Ovary (tissue), 7 donors: ENCODE measurements at regions not wholly inside any gene's neighbourhood (a gene's known extent, or its start where the extent isn't known, plus 50 kb on each side); places are given as distances from the start of the nearest gene placed in this dataset.

Experiments
- DNase-seq, 5 donors: peaks; one replicate each; pipeline ENCODE4 v3.0.0-alpha.2; 2019 to 2020
- H3K27ac ChIP-seq, 2 donors: fragments of 200-600 bp; one replicate each; pipeline versions ENCODE4 v1.5.1 to v1.8.0; 2019 to 2022
- H3K27me3 ChIP-seq: fragments of 200-600 bp; one replicate; pipeline ENCODE4 v1.8.0; 2022
- H3K36me3 ChIP-seq: fragments of 200-600 bp; sonication (generic); one replicate; pipeline ENCODE4 v1.5.1; 2019
- H3K4me1 ChIP-seq: one replicate; pipeline ENCODE4 v1.8.1; 2013; ENCODE audit warnings: mild to moderate bottlenecking, moderate library complexity; ENCODE audit not compliant: insufficient read depth
- H3K4me3 ChIP-seq: fragments of 200-600 bp; sonication (generic); one replicate; pipeline ENCODE4 v1.5.1; 2017
- H3K9me3 ChIP-seq, 2 donors: fragments of 200-600 bp in 1 of 2; sonication (generic) in 1 of 2; one replicate each; pipeline versions ENCODE4 v1.5.1 to v1.8.1; 2013 to 2019; ENCODE audit warnings: mild to moderate bottlenecking in 1 of 2, moderate library complexity in 1 of 2
- CTCF ChIP-seq, 3 donors: fragments of 450-650 bp in 2 of 3; fragments of 200-600 bp in 1 of 3; IDR thresholded peaks; one replicate each; pipeline versions ENCODE4 v1.5.1 to v1.8.0; 2016 to 2022; ENCODE audit warnings: antibody characterized with exemption in 3 of 3, mild to moderate bottlenecking in 1 of 3
- EP300 ChIP-seq: sonication (generic); formaldehyde crosslinking; IDR thresholded peaks from one replicate; pipeline ENCODE4 v1.6.1; 2017; ENCODE audit warnings: antibody characterized with exemption
- POLR2A ChIP-seq: fragments of 450-650 bp; IDR thresholded peaks from one replicate; pipeline ENCODE4 v1.6.1; 2017; ENCODE audit warnings: antibody characterized with exemption, mild to moderate bottlenecking, moderate library complexity
- WGBS, 3 donors: extraction: QIAGEN DNeasy Blood & Tissue Kit in 1 of 3; methylation state at CpG; one replicate each; pipeline versions ENCODE4 v1.1.5 to v1.1.7; 2013 to 2017; 5-methylcytosine and 5-hydroxymethylcytosine counted together
- intact Hi-C, 4 donors: fragments of 100-400 bp; cut with DNase I; formaldehyde crosslinking; loops; one replicate each; pipeline versions ENCODE4 v1.11.0 to v1.15.1; 2022 to 2023
- donor health status: DM: no; HTN: no; CAD: no; lungs with moderate emphysema.
- donor health status: DM: no; HTN: no; CAD: no.
- donor health status: Bipolar disorder and iron deficiency.
- donor health status: DM: no; HTN: no; CAD: no.
- donor health status: DM: yes; HTN: yes; CAD: no.

GRCh38 chr3:104472221-104472620, 894.5 kb upstream of the ALCAM start:
- Histone ChIP-seq H3K9me3 (no peaks in the 10 kb centered on the region), H3K4me1 (no peaks in the 10 kb centered on the region), H3K27me3 (no peaks in the 10 kb centered on the region), H3K36me3 (no peaks in the 10 kb centered on the region), H3K4me3 (no peak overlapping the region), H3K27ac (no peak overlapping the region)
- intact Hi-C loops: no loop called here
- TF ChIP-seq POLR2A (no peak), CTCF (IDR thresholded peaks at IDR 0.05) (no peak), EP300 (no peak)
- no peak for DNase-seq
- 74 to 83% (median 78%) methylated on average over 3 of the region's 3 CpGs for whole genome bisulfite sequencing, 3 donors

GRCh38 chr3:104474011-104474410, 892.7 kb upstream of the ALCAM start:
- TF ChIP-seq CTCF (IDR thresholded peaks at IDR 0.05): no peak
- no peak for TF ChIP-seq EP300
- TF ChIP-seq POLR2A: no peak
- H3K27me3 ChIP-seq: no peaks in the 10 kb centered on the region
- no peaks in the 10 kb centered on the region for H3K4me1 ChIP-seq
- H3K27ac ChIP-seq: no peak overlapping the region
- H3K36me3 ChIP-seq: no peaks in the 10 kb centered on the region
- intact Hi-C loops: no loop called here
- H3K9me3 ChIP-seq: no peaks in the 10 kb centered on the region
- no peak overlapping the region for H3K4me3 ChIP-seq
- DNase-seq: no peak
- WGBS, 3 donors: 70 to 71% (median 71%) methylated on average over 1 of the region's 1 CpG

- intact Hi-C loops: no loop called here
- Histone ChIP-seq H3K27ac (no peak overlapping the region), H3K27me3 (no peaks in the 10 kb centered on the region), H3K4me1 (no peaks in the 10 kb centered on the region), H3K36me3 (no peaks in the 10 kb centered on the region), H3K4me3 (no peak overlapping the region), H3K9me3 (peaks cover 0 to 3% of the 10 kb centered on the region in 2 donors)
- no peak for DNase-seq
- WGBS, 3 donors: 95 to 98% (median 95%) methylated on average over 24 of the region's 24 CpGs
- TF ChIP-seq EP300: no peak
- TF ChIP-seq POLR2A: no peak
- TF ChIP-seq CTCF (IDR thresholded peaks at IDR 0.05): no peak
Measured at GRCh38 chr3:104503022-104503421, 863.7 kb upstream of the ALCAM start.

GRCh38 chr3:104510131-104510849, 856.4 kb upstream of the ALCAM start:
- no peak for DNase-seq
- H3K27me3 ChIP-seq: no peaks in the 10 kb centered on the region
- H3K4me1 ChIP-seq: no peaks in the 10 kb centered on the region
- H3K9me3 ChIP-seq: no peaks in the 10 kb centered on the region
- intact Hi-C loops: no loop called here
- TF ChIP-seq CTCF (IDR thresholded peaks at IDR 0.05) (no peak), EP300 (no peak), POLR2A (no peak)
- H3K27ac ChIP-seq: no peak overlapping the region
- H3K36me3 ChIP-seq: no peaks in the 10 kb centered on the region
- 79 to 91% (median 82%) methylated on average over 3 of the region's 3 CpGs for WGBS, 3 donors
- no peak overlapping the region for H3K4me3 ChIP-seq
